ENCODE measurements at regions not wholly inside any gene's neighbourhood (a gene's known extent, or its start where the extent isn't known, plus 50 kb on each side); places are given as distances from the start of the nearest gene placed in this dataset.

- TF ChIP-seq MXI1 (IDR thresholded peaks at IDR 0.05; ENCODE audit: borderline replicate concordance, low read depth, low read length) (no peak), CTCF (conservative IDR thresholded peaks at IDR 0.05; ENCODE audit: low read depth, low read length) (no peak), POLR2A (IDR thresholded peaks at IDR 0.05; ENCODE audit: low read depth, low read length) (no peak), RCOR1 (IDR thresholded peaks at IDR 0.05; ENCODE audit: insufficient replicate concordance, low read length) (no peak), RFX5 (IDR thresholded peaks at IDR 0.05; ENCODE audit: low read depth, low read length) (no peak), CEBPB (IDR thresholded peaks at IDR 0.05; ENCODE audit: low read depth, low read length) (no peak), USF2 (IDR thresholded peaks at IDR 0.05; ENCODE audit: low read depth, low read length) (no peak), SMC3 (IDR thresholded peaks at IDR 0.05; ENCODE audit: low read depth, low read length) (no peak)
Observed at GRCh38 chr3:63727233-63727632, 74.8 kb downstream of the SNTN start.

Data from IMR-90 (cell line).